IPS DF 19.7 (cell line): ENCODE measurements at regions not wholly inside any gene's neighbourhood (a gene's known extent, or its start where the extent isn't known, plus 50 kb on each side); places are given as distances from the start of the nearest gene placed in this dataset.

ENCODE experiments used
- DNase-seq: peaks from one replicate; pipeline ENCODE4 v3.0.0-alpha.2; 2013; ENCODE audit warnings: low read depth, low spot score

GRCh38 chr3:150169330-150169940, 198.7 kb upstream of the PFN2 start:
- no peak for DNase-seq

- no peak for DNase-seq
These were observed 198.0 kb upstream of the PFN2 start for GRCh38 chr3:150168698-150169097.

GRCh38 chr3:150165396-150166094, 194.8 kb upstream of the PFN2 start:
- DNase-seq, result no peak

GRCh38 chr3:150161011-150161410, 190.3 kb upstream of the PFN2 start:
- no peak for DNase-seq

GRCh38 chr3:150158943-150159625, 188.4 kb upstream of the PFN2 start:
- DNase-seq, result no peak

- DNase-seq, result no peak
These were observed 181.9 kb upstream of the PFN2 start for GRCh38 chr3:150152567-150152966.

- DNase-seq, result no peak
These were observed 179.9 kb upstream of the PFN2 start for GRCh38 chr3:150150633-150151032.

GRCh38 chr3:150149651-150150051, 179.0 kb upstream of the PFN2 start:
- DNase-seq, result no peak

GRCh38 chr3:150148227-150148626, 177.5 kb upstream of the PFN2 start:
- DNase-seq, result no peak

- no peak for DNase-seq
These were observed 177.1 kb upstream of the PFN2 start for GRCh38 chr3:150147776-150148175.

- DNase-seq, result no peak
These were observed 176.5 kb upstream of the PFN2 start for GRCh38 chr3:150146991-150147761.

- no peak for DNase-seq
These were observed 175.0 kb upstream of the PFN2 start for GRCh38 chr3:150145659-150146058.

GRCh38 chr3:150144191-150144708, 173.6 kb upstream of the PFN2 start:
- DNase-seq, result no peak

GRCh38 chr3:150142936-150143335, 172.2 kb upstream of the PFN2 start:
- no peak for DNase-seq

GRCh38 chr3:150141790-150142326, 171.2 kb upstream of the PFN2 start:
- no peak for DNase-seq

GRCh38 chr3:150140614-150141321, 170.1 kb upstream of the PFN2 start:
- no peak for DNase-seq

- no peak for DNase-seq
These were observed 168.1 kb upstream of the PFN2 start for GRCh38 chr3:150138824-150139223.

GRCh38 chr3:150136242-150136641, 165.5 kb upstream of the PFN2 start:
- DNase-seq, result no peak

- DNase-seq, result no peak
These were observed 164.6 kb upstream of the PFN2 start for GRCh38 chr3:150135287-150135721.

GRCh38 chr3:150133293-150133692, 162.6 kb upstream of the PFN2 start:
- no peak for DNase-seq
